GM12878 (cell line): ENCODE measurements at regions not wholly inside any gene's neighbourhood (a gene's known extent, or its start where the extent isn't known, plus 50 kb on each side); places are given as distances from the start of the nearest gene placed in this dataset.

ENCODE experiments used
- CBX5 ChIP-seq: sonication (generic); IDR thresholded peaks from 2 replicates; pipeline ENCODE4 v1.6.1; 2016; ENCODE audit warnings: low read depth, moderate library complexity, mild to moderate bottlenecking, inconsistent platforms
- CEBPB ChIP-seq, 2 experiments: fragments of 150-350 bp in 1 of 2; IDR thresholded peaks; 2 replicates each; pipeline ENCODE4 v1.6.1; 2012 to 2014; ENCODE audit warnings: low read depth in 2 of 2, low read length in 2 of 2, borderline replicate concordance in 1 of 2, inconsistent platforms in 1 of 2
- ETV6 ChIP-seq, 2 experiments: fragments of 450-650 bp in 1 of 2; IDR thresholded peaks in 1 of 2; conservative IDR thresholded peaks in 1 of 2; 2 replicates each; pipeline ENCODE4 v1.6.1; 2014; ENCODE audit warnings: antibody characterized with exemption in 1 of 2, borderline replicate concordance in 1 of 2, low read depth in 1 of 2, mild to moderate bottlenecking in 1 of 2, moderate library complexity in 1 of 2
- EZH2 ChIP-seq: IDR thresholded peaks from 2 replicates; pipeline ENCODE4 v1.6.1; 2012; ENCODE audit warnings: low read depth, mild to moderate bottlenecking, control low read depth, inconsistent platforms, low read length, borderline replicate concordance; ENCODE audit not compliant: control insufficient read depth
- GABPA ChIP-seq: IDR thresholded peaks from 2 replicates; pipeline ENCODE4 v1.6.1; 2014; ENCODE audit warnings: antibody characterized with exemption, low read depth, mild to moderate bottlenecking, inconsistent platforms
- PAX8 ChIP-seq: fragments of 450-650 bp; IDR thresholded peaks from 2 replicates; pipeline ENCODE4 v1.6.1; 2017; ENCODE audit warnings: mild to moderate bottlenecking, moderate library complexity
- POLR2A ChIP-seq: IDR thresholded peaks from 2 replicates; pipeline ENCODE4 v1.6.1; 2011; ENCODE audit warnings: low read depth, mild to moderate bottlenecking, low read length
- ZNF622 ChIP-seq: fragments of 450-650 bp; IDR thresholded peaks from 2 replicates; pipeline ENCODE4 v1.6.1; 2017; ENCODE audit warnings: mild to moderate bottlenecking, inconsistent platforms

GRCh38 chr2:78686625-78687153 lies 338.8 kb upstream of the REG3G start:
- TF ChIP-seq EZH2 (no peak), CBX5 (no peak), ZNF622 (no peak), POLR2A (no peak), ETV6 (conservative IDR thresholded peaks at IDR 0.05 in 1 of 2, IDR thresholded peaks at IDR 0.05 in 1 of 2; ENCODE audit: borderline replicate concordance in 1 of 2, low read depth in 1 of 2) (no peak), CEBPB (IDR thresholded peaks at IDR 0.05; ENCODE audit: borderline replicate concordance in 1 of 2, low read depth in 2 of 2, low read length in 2 of 2) (no peak), GABPA (no peak), PAX8 (no peak)
